Activated CD4-positive, alpha-beta T cell treated with anti-CD3 and anti-CD28 coated beads, Interleukin-2, amount 50 U/mL, for 24 hours (primary cell): ENCODE measurements at regions not wholly inside any gene's neighbourhood (a gene's known extent, or its start where the extent isn't known, plus 50 kb on each side); places are given as distances from the start of the nearest gene placed in this dataset.
"Not testable (repeated sequence)": the region's sequence is repeated elsewhere in the genome, so short reads cannot be mapped to it uniquely, and the experiment has no call there.

ENCODE experiments used
- DNase-seq, 2 donors: peaks; one replicate each; pipeline ENCODE4 v3.0.0-alpha.2; 2020; ENCODE audit warnings: low read depth in 1 of 2, low spot score in 1 of 2

- no peak for DNase-seq
Measured at GRCh38 chr1:166692346-166692745, 146.9 kb upstream of the POGK start.

DNA sequence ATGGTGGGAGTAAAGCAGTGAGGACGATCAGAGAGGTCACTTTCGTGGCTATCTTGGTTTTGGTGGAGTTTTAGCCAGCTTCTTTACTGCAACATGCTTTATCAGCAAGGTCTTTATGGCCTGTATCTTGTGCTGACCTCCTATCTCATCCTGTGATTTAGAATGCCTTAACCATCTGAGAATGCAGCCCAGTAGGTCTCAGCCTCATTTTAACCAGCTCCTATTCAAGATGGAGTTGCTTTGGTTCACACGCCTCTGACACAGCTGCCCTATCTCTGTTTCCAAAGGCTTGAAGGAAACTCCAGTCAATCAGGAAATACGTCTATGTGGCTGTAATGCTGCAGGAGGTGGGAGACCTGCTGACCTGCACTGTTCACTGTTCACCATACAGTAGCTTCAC, 146.1 kb upstream of the POGK start:
- DNase-seq = no peak

- DNase-seq = no peak
Measured at GRCh38 chr1:166693673-166694297, 145.5 kb upstream of the POGK start.

GRCh38 chr1:166695115-166695514, 144.2 kb upstream of the POGK start:
- DNase-seq = no peak

GRCh38 chr1:166695834-166696233, 143.4 kb upstream of the POGK start:
- DNase-seq = not testable (repeated sequence)

- no peak for DNase-seq
Measured at GRCh38 chr1:166698771-166699170, 140.5 kb upstream of the POGK start.

- DNase-seq = no peak
Measured at GRCh38 chr1:166699613-166700012, 139.7 kb upstream of the POGK start.

DNA sequence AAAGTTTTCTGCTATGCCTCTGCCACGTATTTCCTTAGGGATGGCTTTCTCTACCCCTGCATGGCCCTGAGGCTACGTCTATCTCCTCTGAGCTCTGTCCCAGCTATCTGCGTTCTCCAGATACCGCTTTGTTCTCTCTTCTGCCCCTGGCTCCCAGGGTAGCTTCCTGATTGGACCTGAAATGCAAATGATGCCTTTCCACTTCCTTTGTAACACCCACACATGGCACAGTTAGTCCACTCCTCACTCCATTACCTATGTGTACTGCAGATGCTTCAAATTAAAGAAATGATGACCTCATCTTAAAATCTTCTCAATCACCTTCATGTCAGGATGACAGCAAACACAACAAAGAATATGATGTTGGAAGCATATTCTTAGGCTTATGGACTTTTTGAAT, 138.6 kb upstream of the POGK start:
- DNase-seq = no peak

DNA sequence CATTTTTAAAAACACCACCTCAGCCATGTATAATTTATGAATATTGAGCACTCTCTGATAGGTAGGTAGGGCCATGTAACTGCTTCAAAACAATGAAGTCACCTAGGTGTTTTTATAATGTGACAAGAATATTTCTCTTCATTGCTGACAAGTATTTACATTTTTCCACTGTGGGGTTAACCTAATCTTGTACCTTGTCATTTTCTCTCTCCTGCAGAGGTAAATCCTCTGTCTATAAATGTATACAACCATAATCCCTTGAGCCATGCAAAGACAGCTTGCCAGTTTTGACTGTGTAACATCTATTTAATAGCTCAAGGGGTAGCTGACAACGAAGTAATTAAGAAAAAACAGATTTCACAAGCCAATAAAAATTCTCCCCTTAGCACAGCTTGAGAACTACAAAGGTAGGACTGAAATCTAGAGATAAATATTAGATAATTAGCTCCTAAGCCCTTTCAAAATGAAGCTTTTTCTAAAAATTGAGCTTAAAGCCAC, 137.6 kb upstream of the POGK start:
- no peak for DNase-seq

- no peak for DNase-seq
Measured at GRCh38 chr1:166703141-166703540, 136.1 kb upstream of the POGK start.

GRCh38 chr1:166703726-166704462, 135.4 kb upstream of the POGK start:
- DNase-seq = no peak

DNA sequence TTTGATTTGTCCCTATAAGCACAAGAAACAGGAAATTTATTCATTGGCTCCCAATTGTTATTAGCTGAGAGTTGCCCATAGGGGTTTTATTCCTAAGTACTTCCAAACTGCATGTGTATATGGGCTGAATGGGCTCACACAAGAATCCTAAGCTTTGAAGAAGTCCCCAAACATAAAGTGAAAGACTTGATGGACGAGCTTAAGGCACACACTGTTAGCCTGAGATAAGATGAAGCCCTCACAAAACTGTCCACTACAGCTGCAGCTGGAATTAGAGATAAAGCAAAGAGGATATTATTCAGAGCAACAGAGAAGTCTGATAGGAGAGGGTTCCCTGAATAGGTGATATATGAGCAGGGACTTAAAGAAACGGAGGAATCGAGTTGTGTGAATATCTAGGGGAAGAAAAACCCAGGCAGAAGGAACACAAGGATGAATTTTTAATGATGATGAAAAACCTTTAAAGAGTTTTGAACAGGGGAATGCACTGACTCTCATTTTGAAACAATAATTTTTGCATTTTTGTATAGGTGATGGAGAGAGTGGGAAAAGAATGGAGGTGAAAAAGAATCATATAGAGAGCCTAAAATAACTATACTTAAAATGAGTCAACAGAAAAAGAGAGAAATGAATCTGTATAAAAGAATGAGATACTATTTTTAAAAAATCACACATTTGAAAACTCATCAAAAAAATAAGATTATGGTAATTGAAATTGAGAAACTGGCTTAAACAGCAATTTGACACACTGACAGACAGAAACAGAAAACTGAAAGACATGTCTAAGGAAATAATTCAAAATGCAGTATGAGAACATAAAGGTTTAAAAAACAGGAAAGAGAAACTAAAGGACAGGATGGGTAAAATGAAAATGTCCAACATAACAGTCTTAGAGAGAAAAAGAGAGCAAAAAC, 133.6 kb upstream of the POGK start:
- DNase-seq = no peak

DNA sequence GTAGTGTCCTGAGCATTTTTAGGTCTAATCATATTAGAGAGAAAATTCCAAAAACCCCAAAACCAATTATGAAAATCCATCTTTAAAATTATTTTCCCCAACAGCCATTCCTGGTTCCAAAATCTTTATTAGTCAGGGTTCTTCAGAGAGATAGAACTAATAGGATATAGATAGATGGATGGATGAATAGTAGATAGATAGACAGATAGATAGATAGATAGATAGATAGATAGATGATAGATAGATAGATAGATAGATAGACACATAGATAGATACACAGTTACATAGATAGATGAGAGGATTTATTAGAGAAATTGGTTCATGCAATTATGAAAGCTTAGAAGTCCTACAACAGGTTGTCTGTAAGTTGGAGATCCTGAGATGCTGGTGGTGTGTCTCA, 122.7 kb upstream of the POGK start:
- DNase-seq = no peak

DNA sequence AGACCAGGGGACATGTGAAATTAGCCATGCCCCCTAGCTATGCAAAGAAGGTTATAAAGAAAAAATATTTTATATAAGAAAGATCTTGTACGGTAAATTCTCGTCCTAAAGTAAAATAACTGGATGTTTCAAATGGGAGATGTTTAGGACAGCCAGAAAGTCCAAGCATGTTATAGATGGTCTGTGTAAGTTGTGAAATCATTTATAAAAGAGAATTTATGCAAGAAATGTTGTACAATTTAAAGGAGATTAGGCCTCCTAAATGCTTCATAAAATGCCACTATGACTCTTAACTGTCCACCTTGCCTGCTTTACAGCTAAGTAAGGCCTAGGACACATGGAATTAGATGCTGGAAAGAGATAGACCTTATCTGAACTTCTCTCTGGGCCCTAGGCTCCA, 118.1 kb upstream of the POGK start:
- DNase-seq = no peak

GRCh38 chr1:166730299-166730888, 108.9 kb upstream of the POGK start:
- no peak for DNase-seq

GRCh38 chr1:166738140-166738539, 101.1 kb upstream of the POGK start:
- DNase-seq = no peak

DNA sequence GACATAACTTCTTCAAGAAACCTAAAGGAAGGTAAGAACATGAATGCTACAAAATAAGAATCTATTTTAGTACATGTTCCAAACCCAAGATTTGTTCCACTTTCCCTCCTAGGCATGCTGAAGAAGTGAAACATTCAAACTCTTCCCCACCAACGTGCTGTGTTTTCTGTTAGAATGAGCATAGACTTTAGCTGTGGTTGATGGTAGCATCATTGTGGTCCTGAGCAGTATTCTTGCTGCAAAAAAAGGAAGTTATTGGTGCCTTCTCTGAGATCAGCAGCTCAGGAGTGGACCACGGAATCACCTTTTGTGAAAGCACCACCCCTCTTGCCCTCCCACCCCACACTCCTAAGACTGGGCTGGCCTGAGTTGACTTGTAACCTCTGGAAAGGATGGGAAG, 100.4 kb upstream of the POGK start:
- no peak for DNase-seq

DNA sequence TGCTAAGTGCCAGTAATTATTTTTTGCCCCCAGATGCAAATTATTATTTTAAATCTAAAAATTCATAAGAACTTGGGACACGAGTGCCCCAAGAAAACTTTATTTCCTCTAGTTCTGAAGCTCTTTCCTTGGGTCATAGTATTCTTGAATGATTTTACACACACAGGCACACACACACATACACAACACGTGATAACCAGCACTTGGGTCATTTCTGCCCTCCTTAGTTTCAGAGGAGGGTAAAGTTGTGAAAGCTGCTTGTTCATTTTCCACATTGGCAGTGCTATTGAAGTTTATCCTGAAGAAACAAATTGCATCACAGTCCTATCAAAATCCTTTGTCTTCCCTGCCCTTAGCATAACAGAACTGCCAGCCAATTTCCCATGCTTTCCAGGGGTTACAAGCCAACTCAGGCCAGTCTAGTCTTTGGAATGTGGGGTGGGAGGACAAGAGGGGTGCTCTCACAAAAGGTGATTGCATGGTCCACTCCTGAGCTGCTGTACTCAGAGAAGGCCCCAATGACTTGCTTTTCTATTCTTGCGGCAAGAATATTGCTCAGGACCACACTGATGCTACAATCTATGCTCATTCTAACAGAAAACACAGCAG, 98.5 kb upstream of the POGK start:
- DNase-seq = no peak

DNA sequence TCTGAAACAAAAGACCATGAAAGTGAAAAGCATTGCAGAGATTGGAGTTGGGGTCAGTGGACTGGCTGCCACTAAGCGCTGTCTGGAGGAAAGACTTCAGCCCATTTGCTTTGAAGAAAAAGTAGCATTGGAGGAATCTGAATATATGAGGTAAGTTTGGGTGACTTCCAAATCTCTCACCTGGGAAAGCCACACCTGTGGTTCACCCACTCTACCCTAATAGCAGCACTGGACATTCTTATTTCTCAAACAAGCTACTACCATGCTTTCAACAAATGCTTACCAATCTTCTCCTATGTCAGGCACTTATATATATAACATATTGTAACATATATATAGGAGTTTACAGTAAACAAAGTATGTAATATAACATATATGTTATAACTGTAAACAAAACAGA, 76.0 kb upstream of the POGK start:
- DNase-seq = no peak

DNA sequence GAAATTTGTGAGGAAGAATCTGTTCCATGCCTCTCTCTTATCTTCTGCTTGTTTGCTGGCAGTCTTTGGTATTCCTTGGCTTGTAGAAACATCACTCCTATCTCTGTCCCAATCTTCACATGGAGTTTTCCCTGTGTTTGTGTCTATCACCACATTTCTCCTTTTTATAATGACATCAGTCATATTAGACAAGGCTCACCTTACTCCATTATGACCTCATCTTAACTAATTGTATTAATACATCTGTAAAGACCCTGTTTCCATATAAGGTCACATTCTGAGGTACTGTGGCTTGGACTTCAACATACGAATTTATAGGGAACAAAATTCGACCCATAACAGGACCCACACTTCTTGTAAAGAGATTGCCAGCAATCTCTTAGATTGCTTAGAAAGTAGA, 72.3 kb upstream of the POGK start:
- DNase-seq = no peak

- not testable (repeated sequence) for DNase-seq
Measured at GRCh38 chr1:166784646-166785045, 54.6 kb upstream of the POGK start.
